NCI-H774 (cell line): ENCODE measurements at regions not wholly inside any gene's neighbourhood (a gene's known extent, or its start where the extent isn't known, plus 50 kb on each side); places are given as distances from the start of the nearest gene placed in this dataset.

Experiments
- DNase-seq: peaks from one replicate; lab custom pipeline; 2025; lab: John Stamatoyannopoulos, UW

GRCh38 chr13:47511647-47512046 lies 489.4 kb downstream of the SUCLA2 start:
- no peak for DNase-seq

GRCh38 chr13:47508527-47509228 lies 492.4 kb downstream of the SUCLA2 start:
- no peak for DNase-seq

GRCh38 chr13:47503475-47503874 lies 497.6 kb downstream of the SUCLA2 start:
- no peak for DNase-seq

- no peak for DNase-seq
Measured at GRCh38 chr13:47502166-47502565, 498.9 kb downstream of the SUCLA2 start.

GRCh38 chr13:47499358-47500150 lies 501.5 kb downstream of the SUCLA2 start:
- DNase-seq, result no peak

- peak; percentile 23 for DNase-seq
Measured at GRCh38 chr13:47484548-47484947, 516.5 kb downstream of the SUCLA2 start.

- DNase-seq, result no peak
Measured at GRCh38 chr13:47481536-47481935, 519.5 kb downstream of the SUCLA2 start.

GRCh38 chr13:47480951-47481350 lies 520.1 kb downstream of the SUCLA2 start:
- no peak for DNase-seq

GRCh38 chr13:47480121-47480520 lies 521.0 kb downstream of the SUCLA2 start:
- DNase-seq, result no peak

- DNase-seq, result peak; percentile 1
Measured at GRCh38 chr13:47478985-47479384, 522.1 kb downstream of the SUCLA2 start.

- DNase-seq, result no peak
Measured at GRCh38 chr13:47475441-47475948, 525.6 kb downstream of the SUCLA2 start.

- no peak for DNase-seq
Measured at GRCh38 chr13:47474839-47475238, 526.2 kb downstream of the SUCLA2 start.

- no peak for DNase-seq
Measured at GRCh38 chr13:47474326-47474725, 526.7 kb downstream of the SUCLA2 start.

GRCh38 chr13:47472516-47472915 lies 528.6 kb downstream of the SUCLA2 start:
- DNase-seq, result no peak

- no peak for DNase-seq
Measured at GRCh38 chr13:47463726-47464125, 537.3 kb downstream of the SUCLA2 start.

GRCh38 chr13:47463002-47463401 lies 538.1 kb downstream of the SUCLA2 start:
- no peak for DNase-seq

- DNase-seq, result no peak
Measured at GRCh38 chr13:47461816-47462215, 539.3 kb downstream of the SUCLA2 start.

GRCh38 chr13:47459512-47459911 lies 541.6 kb downstream of the SUCLA2 start:
- DNase-seq, result no peak

GRCh38 chr13:47457626-47458025 lies 543.4 kb downstream of the SUCLA2 start:
- DNase-seq, result no peak

- DNase-seq, result no peak
Measured at GRCh38 chr13:47455626-47456025, 545.4 kb downstream of the SUCLA2 start.

GRCh38 chr13:47454986-47455385 lies 546.1 kb downstream of the SUCLA2 start:
- no peak for DNase-seq

- DNase-seq, result no peak
Measured at GRCh38 chr13:47437406-47437805, 540.6 kb upstream of the HTR2A start.

GRCh38 chr13:47433461-47434005 lies 536.7 kb upstream of the HTR2A start:
- DNase-seq, result no peak
